Choroid plexus epithelial cell (primary cell): ENCODE measurements at regions not wholly inside any gene's neighbourhood (a gene's known extent, or its start where the extent isn't known, plus 50 kb on each side); places are given as distances from the start of the nearest gene placed in this dataset.

Source experiments
- DNase-seq: peaks from one replicate; pipeline ENCODE4 v3.0.0-alpha.2; 2010; ENCODE audit warnings: low read depth
- H3K4me3 ChIP-seq: 2 replicates; pipeline ENCODE4 v1.5.1; 2011; ENCODE audit warnings: low read depth, mild to moderate bottlenecking, control low read depth, low read length, moderate library complexity
- CTCF ChIP-seq: conservative IDR thresholded peaks from 2 replicates; pipeline ENCODE4 v1.5.1; 2011; ENCODE audit warnings: low read depth, mild to moderate bottlenecking, control low read depth, inconsistent platforms, low read length, moderate library complexity

- no peak for TF ChIP-seq CTCF
- DNase-seq = no peak
These were observed 58.3 kb downstream of the PDHA2 start for GRCh38 chr4:95898226-95898625.

GRCh38 chr4:95909211-95909610 lies 69.3 kb downstream of the PDHA2 start:
- no peak for TF ChIP-seq CTCF
- H3K4me3 ChIP-seq = no peak overlapping the region
- no peak for DNase-seq

More at GRCh38 chr4:95898226-95898625, 58.3 kb downstream of the PDHA2 start:
- no peak overlapping the region for H3K4me3 ChIP-seq

- H3K4me3 ChIP-seq = no peak overlapping the region
- no peak for DNase-seq
- no peak for TF ChIP-seq CTCF
These were observed 70.9 kb downstream of the PDHA2 start for GRCh38 chr4:95910749-95911148.

GRCh38 chr4:95921470-95921869 lies 81.6 kb downstream of the PDHA2 start:
- H3K4me3 ChIP-seq = no peak overlapping the region
- no peak for DNase-seq
- no peak for TF ChIP-seq CTCF

GRCh38 chr4:95929448-95930064 lies 89.7 kb downstream of the PDHA2 start:
- no peak overlapping the region for H3K4me3 ChIP-seq
- DNase-seq = peak; percentile 8
- no peak for TF ChIP-seq CTCF

GRCh38 chr4:95939141-95939540 lies 99.2 kb downstream of the PDHA2 start:
- no peak for DNase-seq
- H3K4me3 ChIP-seq = no peak overlapping the region
- no peak for TF ChIP-seq CTCF

- no peak overlapping the region for H3K4me3 ChIP-seq
- no peak for TF ChIP-seq CTCF
- DNase-seq = peak; percentile 66
These were observed 109.4 kb downstream of the PDHA2 start for GRCh38 chr4:95949136-95949765.
